ENCODE measurements at regions not wholly inside any gene's neighbourhood (a gene's known extent, or its start where the extent isn't known, plus 50 kb on each side); places are given as distances from the start of the nearest gene placed in this dataset.

GRCh38 chr9:107390279-107390678 is 99.3 kb downstream of the KLF4 start:
- no peak for DNase-seq
- H3K4me1 ChIP-seq (ENCODE audit: low read depth) = no peaks in the 10 kb centered on the region
- TF ChIP-seq CTCF (IDR thresholded peaks at IDR 0.05) = no peak
- no peaks in the 10 kb centered on the region for H3K9me3 ChIP-seq
- no peak for ATAC-seq
- H3K4me3 ChIP-seq = no peak overlapping the region
- intact Hi-C loops (cut with DNase I, micrococcal nuclease) = no loop called here
- no peaks in the 10 kb centered on the region for H3K36me3 ChIP-seq (ENCODE audit: low read depth)

DNA sequence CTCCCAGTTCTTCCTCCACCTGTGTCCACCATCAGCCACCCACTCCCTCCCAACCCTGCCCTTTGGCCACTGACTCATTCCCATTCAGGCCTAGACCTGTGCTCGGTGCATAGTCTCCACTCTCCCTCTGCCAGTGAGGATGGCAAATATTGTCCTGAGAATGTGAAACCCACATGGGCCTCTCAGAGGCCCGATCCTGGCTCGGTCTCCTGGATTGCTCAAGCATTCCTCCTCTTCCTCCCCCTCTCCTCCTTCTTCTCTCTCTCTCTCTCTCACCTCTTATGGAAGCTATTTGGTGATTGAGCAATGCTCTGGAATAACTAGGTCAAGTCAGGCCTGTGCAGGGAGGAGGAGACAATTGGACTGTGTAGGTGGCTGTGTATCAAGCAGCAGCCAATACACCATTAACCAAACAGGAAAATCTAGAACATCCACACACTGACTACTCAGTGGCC is 99.9 kb downstream of the KLF4 start:
- ATAC-seq (peak; percentile 94), DNase-seq (peak in 2 of 3 donors; percentile 7 to 50)
- Histone ChIP-seq H3K4me3 (no peak overlapping the region), H3K4me1 (ENCODE audit: low read depth) (no peaks in the 10 kb centered on the region), H3K9me3 (no peaks in the 10 kb centered on the region), H3K36me3 (ENCODE audit: low read depth) (no peaks in the 10 kb centered on the region)
- intact Hi-C loops (cut with DNase I, micrococcal nuclease) = no loop called here
- no peak for TF ChIP-seq CTCF (IDR thresholded peaks at IDR 0.05)

GRCh38 chr9:107388890-107389289 is 100.7 kb downstream of the KLF4 start:
- H3K4me3 ChIP-seq = no peak overlapping the region
- DNase-seq = no peak
- intact Hi-C loops (cut with DNase I, micrococcal nuclease) = no loop called here
- no peaks in the 10 kb centered on the region for H3K4me1 ChIP-seq (ENCODE audit: low read depth)
- no peak for ATAC-seq
- H3K9me3 ChIP-seq = no peaks in the 10 kb centered on the region
- no peak for TF ChIP-seq CTCF (IDR thresholded peaks at IDR 0.05)
- no peaks in the 10 kb centered on the region for H3K36me3 ChIP-seq (ENCODE audit: low read depth)

DNA sequence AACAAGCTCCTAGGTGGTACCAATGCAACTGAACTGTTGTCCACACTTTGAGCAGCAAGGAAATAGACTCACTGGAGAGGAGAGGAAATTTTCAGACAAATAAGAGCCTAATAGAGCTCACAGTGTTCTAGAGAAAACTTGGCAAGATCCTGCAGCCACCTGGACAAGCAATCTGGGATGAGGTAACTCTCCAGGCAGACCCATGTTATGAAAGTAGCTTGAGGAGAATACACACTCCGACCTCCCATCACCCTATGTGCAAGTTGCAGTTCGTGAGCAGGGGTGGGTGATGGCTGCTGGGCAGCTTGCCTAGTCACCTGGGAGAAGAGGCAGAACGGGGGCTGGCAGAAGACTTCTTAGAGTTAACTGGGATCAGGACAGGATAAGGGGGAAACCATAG is 102.2 kb downstream of the KLF4 start:
- Histone ChIP-seq H3K36me3 (ENCODE audit: low read depth) (no peaks in the 10 kb centered on the region), H3K4me1 (ENCODE audit: low read depth) (no peaks in the 10 kb centered on the region), H3K4me3 (no peak overlapping the region), H3K9me3 (no peaks in the 10 kb centered on the region)
- intact Hi-C loops (cut with DNase I, micrococcal nuclease) = no loop called here
- ATAC-seq (no peak), DNase-seq (no peak)
- no peak for TF ChIP-seq CTCF (IDR thresholded peaks at IDR 0.05)

GRCh38 chr9:107386396-107386795 is 103.2 kb downstream of the KLF4 start:
- H3K9me3 ChIP-seq = no peaks in the 10 kb centered on the region
- ATAC-seq = peak; percentile 21
- no peaks in the 10 kb centered on the region for H3K36me3 ChIP-seq (ENCODE audit: low read depth)
- DNase-seq = no peak
- H3K4me3 ChIP-seq = no peak overlapping the region
- TF ChIP-seq CTCF (IDR thresholded peaks at IDR 0.05) = no peak
- H3K4me1 ChIP-seq (ENCODE audit: low read depth) = no peaks in the 10 kb centered on the region
- intact Hi-C loops (cut with DNase I, micrococcal nuclease) = no loop called here
